ENCODE measurements at regions not wholly inside any gene's neighbourhood (a gene's known extent, or its start where the extent isn't known, plus 50 kb on each side); places are given as distances from the start of the nearest gene placed in this dataset.
"Not testable (repeated sequence)": the region's sequence is repeated elsewhere in the genome, so short reads cannot be mapped to it uniquely, and the experiment has no call there.

DNA sequence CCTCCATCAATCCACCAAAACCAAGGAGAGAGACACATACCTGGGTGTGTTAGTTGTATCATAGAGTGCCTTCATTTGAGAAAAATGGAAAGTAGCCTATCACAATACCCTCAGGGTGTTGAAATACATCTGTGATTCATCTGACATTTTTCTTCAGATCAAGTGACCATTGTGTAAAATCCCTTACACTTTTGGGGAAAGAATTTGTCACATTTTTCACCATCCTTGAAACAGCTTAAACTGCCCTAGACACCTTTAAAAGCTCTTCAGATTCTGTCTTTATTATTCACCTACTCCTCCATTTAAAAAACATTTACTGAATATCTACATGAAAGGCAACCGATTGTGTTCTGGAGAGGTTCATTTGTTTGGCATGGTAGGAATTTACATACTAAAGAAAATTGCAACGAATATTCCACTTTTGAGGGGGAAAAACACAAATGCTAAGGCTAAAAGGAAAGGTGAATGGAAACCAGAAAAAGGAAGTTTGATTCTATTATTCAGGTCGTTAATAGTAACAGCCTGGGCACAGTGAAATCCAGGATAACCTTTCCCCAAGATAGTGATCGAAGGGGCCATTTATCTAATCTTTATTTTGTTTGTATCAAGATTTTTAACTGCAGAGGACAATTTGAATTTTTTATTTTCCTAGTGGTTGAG is 70.4 kb upstream of the SAMSN1 start:
- no peak for DNase-seq

DNA sequence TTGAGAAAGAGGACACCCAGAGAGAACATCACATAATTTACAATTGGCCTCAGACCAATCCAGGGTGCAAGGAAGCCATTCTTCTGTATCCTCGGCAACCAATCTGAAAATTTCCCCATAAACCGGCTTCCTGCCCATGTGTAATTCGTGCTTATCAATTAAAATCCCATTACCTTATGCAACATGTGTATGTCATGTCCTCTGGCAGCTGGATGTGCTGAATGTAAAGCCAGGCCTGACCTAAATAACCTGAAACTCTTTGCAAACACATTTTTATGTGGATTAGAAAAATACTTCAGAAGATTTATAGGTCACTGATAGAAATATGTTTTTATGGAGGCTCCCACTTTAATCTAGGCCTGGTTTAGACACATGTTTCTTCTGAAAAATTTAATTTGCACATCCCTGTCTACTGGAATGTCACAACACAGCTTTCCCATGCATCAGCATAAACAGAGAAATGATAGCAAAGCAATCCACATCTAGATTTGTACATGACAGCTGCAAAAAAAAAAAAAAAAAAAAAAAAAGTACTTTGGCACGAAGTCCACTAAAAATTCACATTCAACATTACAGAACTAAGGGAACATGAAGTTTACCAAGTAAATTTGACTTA is 69.4 kb upstream of the SAMSN1 start:
- no peak for DNase-seq

DNA sequence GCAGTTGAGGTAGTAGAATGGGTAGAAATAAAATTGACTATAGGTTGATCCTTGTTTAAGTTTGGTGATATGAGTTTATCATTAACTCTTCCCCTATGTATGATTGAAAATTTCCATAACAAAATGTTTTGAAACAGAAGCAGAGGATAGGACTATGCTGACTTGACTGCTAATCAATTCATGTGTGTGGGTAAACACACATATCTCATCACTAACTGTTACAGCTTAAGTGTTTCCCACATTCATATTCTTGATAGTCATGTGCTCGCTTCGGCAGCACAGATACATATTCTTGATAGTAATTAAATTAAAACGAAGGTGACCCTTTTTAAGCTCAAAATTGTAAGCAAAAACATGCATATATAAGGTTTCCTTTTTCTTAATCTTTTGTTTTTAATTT is 68.2 kb upstream of the SAMSN1 start:
- DNase-seq: no peak

DNA sequence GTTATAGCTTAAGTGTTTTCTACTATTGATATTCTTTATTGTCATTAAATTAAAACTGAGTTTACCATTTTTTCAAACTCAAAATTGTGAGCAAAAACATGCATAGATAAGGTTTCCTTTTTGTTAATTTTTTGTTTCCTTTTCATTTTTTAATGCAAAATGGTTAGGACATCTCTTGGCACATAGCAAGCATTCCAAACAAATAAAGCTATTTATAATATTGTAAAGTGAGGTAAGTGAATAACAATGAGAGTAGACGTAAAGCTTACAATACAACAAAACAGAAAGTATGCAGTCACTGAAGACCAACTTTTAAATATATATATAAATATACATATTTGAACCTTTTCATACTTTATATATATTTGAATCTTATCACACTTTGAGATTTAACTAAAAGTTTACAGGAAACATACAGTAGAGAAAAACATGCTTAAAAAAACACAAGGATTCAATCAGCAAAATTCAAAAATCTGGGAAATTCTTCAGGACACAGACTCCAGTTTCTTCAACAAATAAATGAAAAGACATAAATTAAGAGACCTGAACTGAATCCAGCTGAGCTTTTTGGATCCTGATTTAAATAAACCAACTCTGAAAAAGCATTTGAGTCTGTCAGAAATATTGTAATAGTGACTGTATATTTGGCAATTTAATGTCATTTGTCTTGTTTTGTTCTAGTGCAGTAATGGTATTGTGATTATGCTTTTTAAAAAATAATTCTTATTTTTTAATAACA is 67.5 kb upstream of the SAMSN1 start:
- DNase-seq: no peak

DNA sequence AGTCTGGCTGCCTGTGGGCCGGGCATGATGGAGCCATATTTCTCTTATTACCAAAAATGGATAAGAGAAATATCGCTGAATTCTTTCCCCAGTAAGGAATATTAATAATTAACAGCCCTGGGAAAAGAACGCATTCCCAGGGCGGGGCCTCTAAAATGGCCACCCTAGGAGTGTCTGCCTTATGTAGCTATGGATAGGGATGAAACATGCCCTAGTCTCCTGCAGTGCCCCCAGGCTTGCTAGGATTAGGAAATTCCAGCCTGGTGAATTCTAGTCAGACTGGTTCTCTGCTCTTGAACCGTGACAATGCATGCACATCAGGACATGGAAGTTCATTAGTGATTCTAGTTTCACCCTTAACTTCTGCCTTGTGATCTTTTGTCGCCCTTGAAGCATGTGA is 64.0 kb upstream of the SAMSN1 start:
- DNase-seq: not testable (repeated sequence)

- DNase-seq: no peak
These were observed 63.2 kb upstream of the SAMSN1 start for GRCh38 chr21:14609274-14609673.

DNA sequence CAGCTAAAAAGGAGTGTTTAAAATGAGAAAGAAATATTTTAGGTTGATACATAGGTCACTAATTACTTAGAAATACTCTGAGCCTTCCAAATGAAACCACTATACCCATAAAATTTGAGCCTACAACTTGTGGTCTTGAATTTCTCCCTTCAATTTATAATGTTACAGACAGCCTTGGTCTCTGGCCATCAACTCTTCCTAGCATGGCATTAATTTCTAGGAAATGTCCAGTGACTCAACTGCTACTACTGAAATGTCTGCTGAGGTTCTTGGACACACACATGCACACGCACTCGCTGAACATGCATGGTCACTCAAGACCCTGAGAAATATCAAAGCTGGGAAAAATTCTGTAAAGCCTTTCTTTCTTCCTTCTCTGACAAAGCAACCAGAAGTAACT is 61.1 kb upstream of the SAMSN1 start:
- DNase-seq: no peak

DNA sequence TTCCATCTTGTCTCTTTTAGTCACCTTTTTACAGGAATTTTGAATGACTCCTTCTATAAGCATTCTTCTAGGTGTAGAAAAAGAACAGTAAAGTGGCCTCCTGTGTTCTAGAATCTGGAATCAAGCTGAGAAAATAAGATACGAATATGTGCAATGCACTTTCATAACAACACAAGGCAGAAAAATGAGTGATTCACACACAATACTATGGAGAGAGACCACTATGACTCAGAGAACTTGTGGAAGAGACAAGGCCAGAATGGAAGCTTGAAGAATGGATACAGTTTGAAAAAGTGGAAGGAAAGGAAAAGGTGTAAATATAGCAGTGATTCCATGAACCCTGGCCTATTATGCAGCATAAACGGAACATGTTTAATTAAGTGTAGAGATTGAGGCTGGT is 57.1 kb upstream of the SAMSN1 start:
- no peak for DNase-seq

DNA sequence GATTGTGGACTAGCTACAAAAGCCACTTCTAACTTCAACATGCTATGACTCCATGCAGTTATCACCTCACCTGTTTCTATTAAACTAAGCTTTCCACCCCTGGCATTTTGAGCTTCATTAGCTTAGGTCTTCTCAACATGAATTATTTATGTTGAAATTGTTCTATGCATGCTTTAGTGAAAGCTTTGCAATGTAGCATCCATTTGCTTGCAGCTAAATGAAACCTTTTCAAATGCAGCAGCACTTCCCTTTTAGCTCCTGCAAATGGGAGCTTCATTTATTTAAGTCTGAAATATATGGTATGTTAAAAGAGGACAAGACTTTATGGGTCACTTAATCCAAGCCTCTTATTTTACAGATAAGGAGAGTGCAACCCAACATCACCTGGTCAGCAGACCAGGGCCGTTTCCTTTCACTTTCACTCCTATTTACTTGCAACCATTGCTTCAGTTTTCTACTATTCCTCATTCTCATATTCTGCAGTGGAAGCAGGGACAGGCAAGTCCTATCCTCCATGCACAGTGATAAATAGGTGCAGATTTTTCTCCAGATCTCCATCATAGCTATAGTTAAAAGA is 56.4 kb upstream of the SAMSN1 start:
- DNase-seq: no peak

GRCh38 chr21:14600569-14601297 is 54.6 kb upstream of the SAMSN1 start:
- DNase-seq: no peak

DNA sequence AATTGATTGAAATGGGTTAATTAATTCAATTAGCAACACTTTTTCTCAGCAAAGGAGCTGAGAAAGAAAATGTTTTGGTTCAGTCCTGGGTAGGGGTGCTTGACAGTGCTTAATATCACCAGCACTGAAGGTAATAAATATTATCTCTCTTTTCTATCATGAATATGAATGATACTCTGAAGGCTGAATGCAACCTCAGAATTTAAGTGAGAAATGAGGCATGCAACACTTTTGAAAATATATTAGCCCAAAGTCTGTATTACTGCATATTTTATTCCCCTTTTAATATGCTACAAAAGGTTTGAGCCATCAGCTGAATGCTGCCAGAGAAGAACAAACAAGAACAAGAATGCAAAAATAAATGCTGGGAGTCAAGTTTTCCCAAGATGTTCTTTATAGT is 52.0 kb upstream of the SAMSN1 start:
- DNase-seq: no peak
